ENCODE measurements at regions not wholly inside any gene's neighbourhood (a gene's known extent, or its start where the extent isn't known, plus 50 kb on each side); places are given as distances from the start of the nearest gene placed in this dataset.

DNA sequence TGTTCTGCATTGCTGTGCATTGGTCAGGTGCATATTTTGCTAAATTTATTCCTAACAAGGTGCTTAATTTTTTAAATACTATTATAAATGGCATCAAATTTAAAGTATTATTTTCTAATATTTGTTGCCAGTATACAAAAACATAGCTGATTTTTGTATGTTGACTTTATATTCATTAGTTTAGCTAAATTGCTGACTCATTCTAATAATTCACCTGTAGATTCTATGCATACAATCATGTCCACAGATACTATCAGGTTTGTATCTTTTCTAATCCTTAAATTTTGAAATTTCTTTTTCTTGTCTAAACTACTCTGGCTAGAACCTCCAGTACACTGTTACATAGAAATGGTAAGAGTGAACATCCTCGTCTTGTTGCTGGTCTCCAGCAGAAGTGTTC lies 657.6 kb downstream of the CCDC171 start:
- no peak overlapping the region for H3K4me3 ChIP-seq (ENCODE audit: low read depth, low read length)
- H3K27ac ChIP-seq, result no peak overlapping the region
- DNase-seq, result no peak
- in situ Hi-C loops (cut with HindIII; ENCODE audit: low pct_ligation_motif_present, low sequenced_read_pairs), result no loop called here
- no peaks in the 10 kb centered on the region for H3K36me3 ChIP-seq (replicated peaks)
- TF ChIP-seq, protein P1, sequence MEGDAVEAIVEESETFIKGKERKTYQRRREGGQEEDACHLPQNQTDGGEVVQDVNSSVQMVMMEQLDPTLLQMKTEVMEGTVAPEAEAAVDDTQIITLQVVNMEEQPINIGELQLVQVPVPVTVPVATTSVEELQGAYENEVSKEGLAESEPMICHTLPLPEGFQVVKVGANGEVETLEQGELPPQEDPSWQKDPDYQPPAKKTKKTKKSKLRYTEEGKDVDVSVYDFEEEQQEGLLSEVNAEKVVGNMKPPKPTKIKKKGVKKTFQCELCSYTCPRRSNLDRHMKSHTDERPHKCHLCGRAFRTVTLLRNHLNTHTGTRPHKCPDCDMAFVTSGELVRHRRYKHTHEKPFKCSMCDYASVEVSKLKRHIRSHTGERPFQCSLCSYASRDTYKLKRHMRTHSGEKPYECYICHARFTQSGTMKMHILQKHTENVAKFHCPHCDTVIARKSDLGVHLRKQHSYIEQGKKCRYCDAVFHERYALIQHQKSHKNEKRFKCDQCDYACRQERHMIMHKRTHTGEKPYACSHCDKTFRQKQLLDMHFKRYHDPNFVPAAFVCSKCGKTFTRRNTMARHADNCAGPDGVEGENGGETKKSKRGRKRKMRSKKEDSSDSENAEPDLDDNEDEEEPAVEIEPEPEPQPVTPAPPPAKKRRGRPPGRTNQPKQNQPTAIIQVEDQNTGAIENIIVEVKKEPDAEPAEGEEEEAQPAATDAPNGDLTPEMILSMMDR (IDR thresholded peaks at IDR 0.05; ENCODE audit: low read depth, low read length, missing control alignments), result no peak
- H3K27me3 ChIP-seq (replicated peaks), result no peaks in the 10 kb centered on the region

DNA sequence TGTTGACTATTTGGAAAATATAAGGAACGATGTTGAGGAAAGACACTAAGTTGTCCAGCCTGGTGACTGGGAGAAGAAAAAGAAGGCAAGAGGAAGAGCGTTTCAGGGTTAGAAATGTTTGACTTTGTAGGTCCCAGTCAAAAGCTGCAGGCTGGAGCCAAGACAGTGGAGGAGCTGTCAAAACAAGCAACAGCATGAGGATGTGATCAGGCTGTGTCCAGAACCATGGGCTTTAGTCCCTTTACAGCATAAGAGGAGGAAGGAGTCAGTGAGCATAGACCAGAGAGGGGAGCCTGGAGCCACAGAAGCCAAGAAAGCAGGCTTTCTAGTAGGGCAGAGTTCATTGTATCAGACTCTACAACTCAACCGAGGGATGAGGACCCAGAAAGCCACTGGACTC lies 658.5 kb downstream of the BNC2 start:
- Histone ChIP-seq H3K36me3 (replicated peaks) (no peaks in the 10 kb centered on the region), H3K4me3 (ENCODE audit: low read depth, low read length) (no peak overlapping the region), H3K27ac (no peak overlapping the region), H3K27me3 (replicated peaks) (no peaks in the 10 kb centered on the region)
- in situ Hi-C loops (cut with HindIII; ENCODE audit: low pct_ligation_motif_present, low sequenced_read_pairs), result no loop called here
- DNase-seq, result no peak
- TF ChIP-seq, protein P1 (IDR thresholded peaks at IDR 0.05; ENCODE audit: low read depth, low read length, missing control alignments), result no peak

DNA sequence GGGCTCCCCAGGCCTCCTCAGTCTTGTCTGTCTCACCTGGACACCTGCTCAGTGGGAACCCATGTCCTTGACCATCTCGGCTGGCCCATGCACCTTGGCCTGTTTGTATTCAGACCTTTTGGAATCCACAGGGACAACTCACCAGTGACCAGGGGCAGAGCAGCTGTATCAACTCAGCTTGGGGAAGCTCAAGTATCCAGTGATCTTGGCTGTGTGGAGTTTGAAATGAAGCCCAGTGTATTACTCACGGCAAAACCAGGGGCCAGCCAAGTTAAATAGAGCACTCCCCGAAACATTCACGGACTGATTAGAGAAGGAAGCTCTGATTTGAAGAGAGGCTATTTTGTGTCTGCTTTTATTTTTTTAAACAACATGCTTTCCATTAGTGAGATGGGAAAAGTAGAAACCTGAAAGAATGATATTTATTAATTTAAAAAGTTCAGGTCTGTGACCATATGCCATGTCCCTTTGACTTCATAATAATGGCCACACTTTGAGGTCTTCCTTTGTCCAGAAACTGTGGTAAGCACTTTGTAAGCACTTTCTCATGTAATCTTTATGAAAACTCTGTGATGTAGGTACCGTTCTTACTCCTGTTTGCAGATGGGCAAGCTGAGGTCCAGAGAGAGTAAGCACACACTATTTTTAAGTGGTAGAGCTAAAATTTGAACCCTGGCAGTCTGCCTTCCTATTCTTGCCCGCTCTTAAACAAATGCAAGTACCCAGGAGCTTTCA lies 656.5 kb downstream of the BNC2 start:
- in situ Hi-C loops (cut with HindIII; ENCODE audit: low pct_ligation_motif_present, low sequenced_read_pairs), result no loop called here
- peak; percentile 97 for DNase-seq
- no peaks in the 10 kb centered on the region for H3K27me3 ChIP-seq (replicated peaks)
- TF ChIP-seq, protein P1 (IDR thresholded peaks at IDR 0.05; ENCODE audit: low read depth, low read length, missing control alignments), result no peak
- H3K27ac ChIP-seq, result peak overlapping the region; percentile 21
- H3K36me3 ChIP-seq (replicated peaks), result no peaks in the 10 kb centered on the region
- H3K4me3 ChIP-seq (ENCODE audit: low read depth, low read length), result no peak overlapping the region

DNA sequence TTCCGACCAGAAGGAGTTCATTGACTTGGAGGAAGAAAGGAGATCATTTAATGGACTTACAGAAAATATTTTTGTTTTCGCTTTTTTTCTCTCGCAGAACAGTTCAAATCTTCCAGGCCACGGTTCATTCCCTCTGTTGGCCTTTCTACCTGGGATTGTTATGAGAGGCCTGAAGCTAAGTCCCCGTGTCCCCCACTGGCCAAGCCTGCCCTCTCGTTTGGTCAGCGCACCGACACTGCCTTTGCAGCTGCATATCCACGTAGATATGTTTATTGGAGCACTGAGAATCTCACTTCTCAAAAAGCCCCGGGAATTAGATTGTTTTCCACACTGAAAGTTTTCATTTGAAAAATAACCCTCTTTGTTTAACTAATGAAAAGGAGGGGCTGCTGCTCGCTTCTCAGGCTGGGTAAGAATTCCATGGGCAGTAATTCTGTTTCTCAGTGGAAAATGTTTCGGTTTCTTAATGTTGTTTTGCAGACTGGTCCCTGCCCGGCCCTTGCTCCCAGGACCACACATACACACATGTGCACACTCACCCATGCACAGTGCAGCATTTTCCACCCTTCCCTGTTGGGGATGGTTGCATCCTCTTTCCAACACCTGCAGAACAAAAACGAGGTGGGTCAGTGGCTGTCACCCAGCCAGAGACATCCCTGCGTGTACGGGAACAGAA lies 655.7 kb downstream of the BNC2 start:
- no peak for DNase-seq
- H3K27ac ChIP-seq, result no peak overlapping the region
- in situ Hi-C loops (cut with HindIII; ENCODE audit: low pct_ligation_motif_present, low sequenced_read_pairs), result no loop called here
- TF ChIP-seq, protein P1 (IDR thresholded peaks at IDR 0.05; ENCODE audit: low read depth, low read length, missing control alignments), result no peak
- no peak overlapping the region for H3K4me3 ChIP-seq (ENCODE audit: low read depth, low read length)
- no peaks in the 10 kb centered on the region for H3K27me3 ChIP-seq (replicated peaks)
- no peaks in the 10 kb centered on the region for H3K36me3 ChIP-seq (replicated peaks)

DNA sequence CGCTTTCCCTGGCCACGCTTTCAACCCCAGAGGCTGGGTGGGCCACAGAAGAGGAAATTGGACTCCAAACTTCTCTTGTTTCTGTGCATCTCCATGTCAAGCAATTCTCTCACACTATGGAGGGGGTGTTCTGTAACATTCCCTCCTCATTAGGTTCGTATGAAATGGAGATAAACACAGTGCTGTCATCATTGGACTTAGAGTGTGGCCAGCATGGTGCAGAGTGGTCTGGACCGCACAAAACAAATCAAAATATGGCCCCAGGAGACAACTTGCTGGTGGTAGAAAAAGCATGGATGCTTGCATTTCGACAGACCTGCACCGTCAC lies 655.2 kb downstream of the BNC2 start:
- no peak for DNase-seq
- H3K27me3 ChIP-seq (replicated peaks), result no peaks in the 10 kb centered on the region
- in situ Hi-C loops (cut with HindIII; ENCODE audit: low pct_ligation_motif_present, low sequenced_read_pairs), result no loop called here
- H3K4me3 ChIP-seq (ENCODE audit: low read depth, low read length), result no peak overlapping the region
- TF ChIP-seq, protein P1 (IDR thresholded peaks at IDR 0.05; ENCODE audit: low read depth, low read length, missing control alignments), result no peak
- no peaks in the 10 kb centered on the region for H3K36me3 ChIP-seq (replicated peaks)
- no peak overlapping the region for H3K27ac ChIP-seq
